MCF 10A (cell line): ENCODE measurements at regions not wholly inside any gene's neighbourhood (a gene's known extent, or its start where the extent isn't known, plus 50 kb on each side); places are given as distances from the start of the nearest gene placed in this dataset.
"Not testable (repeated sequence)": the region's sequence is repeated elsewhere in the genome, so short reads cannot be mapped to it uniquely, and the experiment has no call there.

Experiments
- BruUV-seq: library from RNA; stranded (reverse); fragments of 400-500 nt; replicated peaks from 2 replicates; lab custom pipeline; 2021; lab: Mats Ljungman, UMichigan
- CTCF ChIA-PET: fragments of 300-600 bp; sonication (Branson Sonifier 250); formaldehyde crosslinking; extraction: SDS; loops from one replicate; lab custom pipeline; 2021; ENCODE audit warnings: antibody characterized with exemption, inconsistent platforms; lab: Yijun Ruan, JAX
- POLR2A ChIA-PET: fragments of 300-600, 350-650 bp; sonication (Branson Sonifier 250); formaldehyde crosslinking; extraction: SDS; loops from one replicate; lab custom pipeline; 2020; ENCODE audit warnings: antibody characterized with exemption, inconsistent platforms; lab: Yijun Ruan, JAX
- DNase-seq: peaks from one replicate; pipeline ENCODE4 v3.0.0-alpha.2; 2018; ENCODE audit not compliant: unreplicated experiment
- H3K27ac Mint-ChIP-seq: one replicate; pipeline ENCODE4 v1.8.0; 2022; ENCODE audit warnings: mild to moderate bottlenecking, low read depth, mixed read lengths; ENCODE audit not compliant: unreplicated experiment
- H3K27me3 Mint-ChIP-seq: one replicate; pipeline ENCODE4 v1.8.0; 2022; ENCODE audit warnings: mixed read lengths; ENCODE audit not compliant: insufficient read depth, unreplicated experiment
- H3K36me3 Mint-ChIP-seq: one replicate; pipeline ENCODE4 v1.8.0; 2022; ENCODE audit warnings: mild to moderate bottlenecking, moderate library complexity, mixed read lengths; ENCODE audit not compliant: insufficient read depth, unreplicated experiment
- H3K4me1 Mint-ChIP-seq: one replicate; pipeline ENCODE4 v1.8.0; 2022; ENCODE audit warnings: mixed read lengths; ENCODE audit not compliant: insufficient read depth, unreplicated experiment
- H3K4me3 Mint-ChIP-seq: one replicate; pipeline ENCODE4 v1.8.0; 2022; ENCODE audit warnings: mild to moderate bottlenecking, moderate library complexity, mixed read lengths; ENCODE audit not compliant: unreplicated experiment
- H3K9me3 Mint-ChIP-seq: one replicate; pipeline ENCODE4 v1.8.0; 2022; ENCODE audit warnings: mixed read lengths; ENCODE audit not compliant: unreplicated experiment
- intact Hi-C: fragments of 100-400 bp; cut with micrococcal nuclease; formaldehyde crosslinking; loops from 2 replicates; pipeline ENCODE4 v1.14.1; 2022
- TF ChIP-seq, protein P1 (sequence below): fragments of 200-600 bp; IDR thresholded peaks from one replicate; pipeline ENCODE4 v1.8.0; 2022; ENCODE audit warnings: antibody characterized with exemption, mild to moderate bottlenecking; ENCODE audit not compliant: unreplicated experiment

DNA sequence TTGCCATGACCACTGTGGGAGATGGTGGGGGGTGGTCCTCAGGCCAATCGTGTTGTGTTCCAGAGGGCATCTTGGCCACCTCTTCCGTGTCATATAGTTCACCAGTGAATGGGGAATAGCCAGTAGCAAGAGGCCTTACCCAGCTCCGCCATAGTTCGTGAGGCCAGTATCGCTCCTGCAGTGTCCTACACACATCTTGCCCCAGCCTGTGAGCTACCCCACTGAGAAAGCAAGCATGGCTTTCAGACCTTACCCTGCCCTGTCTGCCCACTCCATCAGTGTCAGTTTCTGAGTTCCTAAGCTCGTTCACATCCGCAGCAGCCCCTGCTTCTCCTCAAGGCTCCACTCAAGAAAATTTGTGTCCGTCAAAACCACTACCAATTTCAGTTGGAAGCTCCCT lies 586.0 kb upstream of the PABPC5 start:
- BruUV-seq, H3K9me3 Mint-ChIP-seq, H3K4me1 Mint-ChIP-seq, H3K27me3 Mint-ChIP-seq, POLR2A ChIA-PET, H3K27ac Mint-ChIP-seq, H3K36me3 Mint-ChIP-seq, CTCF ChIA-PET, intact Hi-C loops, H3K4me3 Mint-ChIP-seq, DNase-seq: not testable (repeated sequence)

DNA sequence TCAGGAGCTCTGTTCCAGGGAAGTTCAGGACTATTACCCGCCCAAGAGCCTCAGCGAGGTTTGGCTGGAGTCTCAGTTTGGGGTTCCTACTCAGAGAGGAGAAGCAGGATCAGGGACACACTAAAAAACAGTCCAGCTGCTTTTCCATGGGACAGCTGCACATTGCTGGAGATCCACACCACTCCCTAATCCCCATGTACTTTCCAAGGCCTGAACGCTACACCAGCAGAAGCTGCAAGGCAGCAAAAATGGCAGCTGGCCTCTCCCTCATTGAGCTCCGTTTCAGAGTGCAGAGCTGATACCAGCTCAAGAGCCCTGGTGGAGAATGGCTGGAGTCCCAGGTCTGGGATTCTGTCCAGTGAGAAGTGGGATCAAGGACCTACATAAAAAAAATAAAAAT lies 551.2 kb upstream of the PABPC5 start:
- no peaks in the 10 kb centered on the region for H3K9me3 Mint-ChIP-seq
- H3K4me1 Mint-ChIP-seq = no peaks in the 10 kb centered on the region
- DNase-seq = no peak
- no TSS peak for BruUV-seq
- ChIA-PET CTCF (no interaction called here), POLR2A (no interaction called here)
- H3K4me3 Mint-ChIP-seq = no peak overlapping the region
- no peaks in the 10 kb centered on the region for H3K27me3 Mint-ChIP-seq
- no peak overlapping the region for H3K27ac Mint-ChIP-seq
- no peaks in the 10 kb centered on the region for H3K36me3 Mint-ChIP-seq
- intact Hi-C loops = no loop called here
- TF ChIP-seq, protein P1, sequence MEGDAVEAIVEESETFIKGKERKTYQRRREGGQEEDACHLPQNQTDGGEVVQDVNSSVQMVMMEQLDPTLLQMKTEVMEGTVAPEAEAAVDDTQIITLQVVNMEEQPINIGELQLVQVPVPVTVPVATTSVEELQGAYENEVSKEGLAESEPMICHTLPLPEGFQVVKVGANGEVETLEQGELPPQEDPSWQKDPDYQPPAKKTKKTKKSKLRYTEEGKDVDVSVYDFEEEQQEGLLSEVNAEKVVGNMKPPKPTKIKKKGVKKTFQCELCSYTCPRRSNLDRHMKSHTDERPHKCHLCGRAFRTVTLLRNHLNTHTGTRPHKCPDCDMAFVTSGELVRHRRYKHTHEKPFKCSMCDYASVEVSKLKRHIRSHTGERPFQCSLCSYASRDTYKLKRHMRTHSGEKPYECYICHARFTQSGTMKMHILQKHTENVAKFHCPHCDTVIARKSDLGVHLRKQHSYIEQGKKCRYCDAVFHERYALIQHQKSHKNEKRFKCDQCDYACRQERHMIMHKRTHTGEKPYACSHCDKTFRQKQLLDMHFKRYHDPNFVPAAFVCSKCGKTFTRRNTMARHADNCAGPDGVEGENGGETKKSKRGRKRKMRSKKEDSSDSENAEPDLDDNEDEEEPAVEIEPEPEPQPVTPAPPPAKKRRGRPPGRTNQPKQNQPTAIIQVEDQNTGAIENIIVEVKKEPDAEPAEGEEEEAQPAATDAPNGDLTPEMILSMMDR = no peak

DNA sequence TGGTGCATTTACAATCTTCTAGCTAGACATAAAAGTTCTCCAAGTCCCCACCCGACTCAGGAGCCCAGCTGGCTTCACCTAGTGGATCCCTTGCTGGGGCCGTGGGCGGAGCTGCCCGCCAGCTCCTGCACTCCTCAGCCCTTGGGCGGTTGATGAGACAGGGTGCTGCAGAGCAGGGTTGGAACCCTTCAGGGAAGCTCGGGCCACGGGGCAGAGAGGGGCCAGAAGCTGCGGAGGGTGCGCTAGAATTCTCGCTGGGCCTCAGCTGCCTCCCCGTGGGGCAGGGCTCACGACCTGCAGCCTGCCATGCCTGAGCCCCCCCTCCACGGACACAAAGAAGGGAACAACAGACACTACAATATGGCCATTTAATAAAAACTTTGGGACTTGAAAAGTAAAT lies 519.8 kb upstream of the PABPC5 start:
- H3K9me3 Mint-ChIP-seq, DNase-seq, H3K4me1 Mint-ChIP-seq, H3K36me3 Mint-ChIP-seq, H3K27me3 Mint-ChIP-seq, BruUV-seq, POLR2A ChIA-PET, H3K4me3 Mint-ChIP-seq, H3K27ac Mint-ChIP-seq, intact Hi-C loops, CTCF ChIA-PET: not testable (repeated sequence)

DNA sequence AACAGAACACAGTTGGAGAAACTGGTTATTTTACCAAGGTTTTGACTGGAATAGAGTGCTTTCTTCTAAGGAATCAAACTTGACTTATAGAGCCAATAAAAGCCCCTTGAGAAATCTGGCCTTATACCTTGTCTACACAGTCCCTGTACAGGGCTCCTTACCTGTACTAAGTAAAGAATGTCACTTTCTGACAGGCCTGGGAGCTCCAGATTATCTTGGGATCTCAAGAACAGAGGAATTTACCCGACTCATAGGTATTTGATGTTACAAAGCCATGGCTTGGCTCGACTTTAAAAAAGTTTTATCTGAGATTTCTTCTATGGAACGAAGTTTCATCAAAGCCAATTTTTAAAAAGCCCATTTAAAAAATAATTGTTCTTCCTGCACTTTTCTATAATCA lies 487.8 kb upstream of the PABPC5 start:
- CTCF ChIA-PET = not testable (repeated sequence)

DNA sequence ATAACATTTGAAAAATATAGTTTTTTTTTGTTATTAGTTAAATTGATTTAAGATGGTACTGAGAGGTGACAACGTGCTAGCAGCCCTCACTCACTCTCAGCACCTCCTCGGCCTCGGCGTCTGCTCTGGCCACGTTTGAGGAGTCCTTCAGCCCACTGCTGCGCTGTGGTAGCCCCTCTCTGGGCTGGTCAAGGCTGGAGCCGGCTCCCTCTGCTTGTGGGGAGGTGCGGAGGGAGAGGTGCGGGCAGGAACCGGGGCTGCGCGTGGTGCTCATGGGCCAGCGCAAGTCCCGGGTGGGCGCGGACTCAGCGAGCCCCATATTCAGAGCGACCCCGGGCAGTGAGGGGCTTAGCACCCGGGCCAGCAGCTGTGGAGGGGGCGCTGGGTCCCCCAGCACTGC lies 439.4 kb upstream of the PABPC5 start:
- H3K27ac Mint-ChIP-seq, H3K4me3 Mint-ChIP-seq, H3K27me3 Mint-ChIP-seq, H3K36me3 Mint-ChIP-seq, BruUV-seq, H3K4me1 Mint-ChIP-seq, intact Hi-C loops, H3K9me3 Mint-ChIP-seq, DNase-seq, POLR2A ChIA-PET, CTCF ChIA-PET: not testable (repeated sequence)

More for the DNA sequence above, 487.8 kb upstream of the PABPC5 start:
- H3K27me3 Mint-ChIP-seq, H3K4me1 Mint-ChIP-seq, H3K27ac Mint-ChIP-seq, H3K9me3 Mint-ChIP-seq, intact Hi-C loops, DNase-seq, POLR2A ChIA-PET, BruUV-seq, H3K36me3 Mint-ChIP-seq, H3K4me3 Mint-ChIP-seq: not testable (repeated sequence)

DNA sequence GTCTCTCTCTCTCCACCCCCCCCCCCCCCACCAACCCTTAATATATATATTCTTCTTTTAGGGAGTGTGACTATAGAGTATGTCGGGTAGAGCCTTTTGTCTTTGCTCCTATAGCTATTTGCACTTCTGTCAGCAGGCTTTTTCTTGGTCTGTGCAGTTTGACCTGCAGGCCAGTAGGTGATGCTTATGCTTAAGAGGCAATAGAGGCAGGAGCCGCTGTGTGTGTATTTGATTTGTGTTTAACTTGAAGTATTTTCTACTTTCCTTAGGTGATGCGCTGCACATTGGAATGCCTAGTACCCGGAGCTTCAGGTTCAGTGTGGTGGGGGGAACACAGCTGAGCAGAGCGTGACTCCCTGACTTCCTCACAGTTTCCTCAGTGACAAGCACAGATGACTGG lies 416.5 kb upstream of the PABPC5 start:
- CTCF ChIA-PET = interaction anchor here (0.6 kb wide), 1 partner anchor 1219 kb away, joined by 3 read pairs; no protein-coding TSS in a partner anchor
- H3K27me3 Mint-ChIP-seq, H3K4me3 Mint-ChIP-seq, BruUV-seq, POLR2A ChIA-PET, H3K27ac Mint-ChIP-seq, intact Hi-C loops, DNase-seq, H3K9me3 Mint-ChIP-seq, H3K4me1 Mint-ChIP-seq, H3K36me3 Mint-ChIP-seq: not testable (repeated sequence)
- TF ChIP-seq, protein P1 = peak; percentile 6
